Thyroid gland (tissue), 4 donors: ENCODE measurements at regions not wholly inside any gene's neighbourhood (a gene's known extent, or its start where the extent isn't known, plus 50 kb on each side); places are given as distances from the start of the nearest gene placed in this dataset.

Source experiments
- DNase-seq, 2 donors: peaks; one replicate each; pipeline ENCODE4 v3.0.0-alpha.2; 2019
- H3K27ac ChIP-seq, 3 donors: fragments of 200-600 bp; sonication (generic); 1 replicate in 2 of 3; 2 replicates in 1 of 3; pipeline ENCODE4 v1.5.1; 2016 to 2019; ENCODE audit warnings: mild to moderate bottlenecking in 1 of 3, moderate library complexity in 1 of 3
- H3K27me3 ChIP-seq: fragments of 200-600 bp; sonication (generic); one replicate; pipeline ENCODE4 v1.5.1; 2019
- H3K36me3 ChIP-seq, 2 donors: fragments of 200-600 bp; sonication (generic); one replicate each; pipeline ENCODE4 v1.5.1; 2016 to 2019
- H3K4me1 ChIP-seq, 2 donors: fragments of 200-600 bp; sonication (generic); one replicate each; pipeline ENCODE4 v1.5.1; 2017 to 2019
- H3K4me3 ChIP-seq, 3 donors: fragments of 200-600 bp; sonication (generic); replicated peaks in 1 of 3; 1 replicate in 2 of 3; 2 replicates in 1 of 3; pipeline ENCODE4 v1.5.1; 2016; ENCODE audit warnings: mild to moderate bottlenecking in 1 of 3
- H3K9me3 ChIP-seq: fragments of 200-600 bp; sonication (generic); one replicate; pipeline ENCODE4 v1.5.1; 2017
- POLR2A ChIP-seq, 2 donors: fragments of 450-650 bp; IDR thresholded peaks; one replicate each; pipeline ENCODE4 v1.6.1; 2017; ENCODE audit warnings: antibody characterized with exemption in 2 of 2, mild to moderate bottlenecking in 2 of 2, moderate library complexity in 1 of 2
- WGBS, 2 donors: methylation state at CpG; one replicate each; pipeline ENCODE4 v1.1.5; 2017; 5-methylcytosine and 5-hydroxymethylcytosine counted together
- intact Hi-C: fragments of 100-400 bp; cut with DNase I; formaldehyde crosslinking; loops from one replicate; pipeline ENCODE4 v1.15.1; 2023
- TF ChIP-seq, protein P1 (sequence below), 6 experiments: fragments of 200-600 bp in 3 of 6; fragments of 450-650 bp in 3 of 6; sonication (generic) in 3 of 6; IDR thresholded peaks; one replicate each; pipeline ENCODE4 v1.5.1; 2016 to 2019; ENCODE audit warnings: antibody characterized with exemption in 6 of 6, mild to moderate bottlenecking in 2 of 6, inconsistent platforms in 1 of 6, moderate library complexity in 1 of 6

DNA sequence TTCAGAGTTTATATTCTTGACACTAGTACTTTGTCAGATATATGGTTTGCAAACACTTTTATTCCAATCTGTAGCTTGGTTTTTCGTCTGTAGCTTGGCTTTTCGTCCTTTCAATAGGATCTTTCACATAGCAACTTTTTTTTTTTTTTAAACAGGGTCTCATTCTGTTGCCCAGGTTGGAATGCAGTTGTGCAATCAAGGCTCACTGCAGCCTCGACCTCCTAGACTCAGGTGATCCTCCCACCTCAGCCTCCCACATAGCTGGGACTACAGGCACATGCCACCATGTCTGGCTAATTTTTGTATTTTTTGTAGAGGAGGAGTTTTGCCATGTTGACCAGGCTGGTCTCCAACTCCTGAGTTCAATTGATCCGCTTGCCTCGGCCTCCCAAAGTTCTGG, 460.4 kb upstream of the SOX5 start:
- intact Hi-C loops: no loop called here
- no peak for DNase-seq
- no peak overlapping the region for H3K27ac ChIP-seq
- 91 to 94% methylated on average over 5 of the region's 5 CpGs for WGBS, 2 donors
- TF ChIP-seq, protein P1, sequence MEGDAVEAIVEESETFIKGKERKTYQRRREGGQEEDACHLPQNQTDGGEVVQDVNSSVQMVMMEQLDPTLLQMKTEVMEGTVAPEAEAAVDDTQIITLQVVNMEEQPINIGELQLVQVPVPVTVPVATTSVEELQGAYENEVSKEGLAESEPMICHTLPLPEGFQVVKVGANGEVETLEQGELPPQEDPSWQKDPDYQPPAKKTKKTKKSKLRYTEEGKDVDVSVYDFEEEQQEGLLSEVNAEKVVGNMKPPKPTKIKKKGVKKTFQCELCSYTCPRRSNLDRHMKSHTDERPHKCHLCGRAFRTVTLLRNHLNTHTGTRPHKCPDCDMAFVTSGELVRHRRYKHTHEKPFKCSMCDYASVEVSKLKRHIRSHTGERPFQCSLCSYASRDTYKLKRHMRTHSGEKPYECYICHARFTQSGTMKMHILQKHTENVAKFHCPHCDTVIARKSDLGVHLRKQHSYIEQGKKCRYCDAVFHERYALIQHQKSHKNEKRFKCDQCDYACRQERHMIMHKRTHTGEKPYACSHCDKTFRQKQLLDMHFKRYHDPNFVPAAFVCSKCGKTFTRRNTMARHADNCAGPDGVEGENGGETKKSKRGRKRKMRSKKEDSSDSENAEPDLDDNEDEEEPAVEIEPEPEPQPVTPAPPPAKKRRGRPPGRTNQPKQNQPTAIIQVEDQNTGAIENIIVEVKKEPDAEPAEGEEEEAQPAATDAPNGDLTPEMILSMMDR (IDR thresholded peaks at IDR 0.05): no peak
- no peak for TF ChIP-seq POLR2A (IDR thresholded peaks at IDR 0.05)
- H3K4me1 ChIP-seq: no peaks in the 10 kb centered on the region
- no peaks in the 10 kb centered on the region for H3K36me3 ChIP-seq
- H3K9me3 ChIP-seq: no peaks in the 10 kb centered on the region
- H3K4me3 ChIP-seq: no peak overlapping the region
- H3K27me3 ChIP-seq: no peaks in the 10 kb centered on the region

DNA sequence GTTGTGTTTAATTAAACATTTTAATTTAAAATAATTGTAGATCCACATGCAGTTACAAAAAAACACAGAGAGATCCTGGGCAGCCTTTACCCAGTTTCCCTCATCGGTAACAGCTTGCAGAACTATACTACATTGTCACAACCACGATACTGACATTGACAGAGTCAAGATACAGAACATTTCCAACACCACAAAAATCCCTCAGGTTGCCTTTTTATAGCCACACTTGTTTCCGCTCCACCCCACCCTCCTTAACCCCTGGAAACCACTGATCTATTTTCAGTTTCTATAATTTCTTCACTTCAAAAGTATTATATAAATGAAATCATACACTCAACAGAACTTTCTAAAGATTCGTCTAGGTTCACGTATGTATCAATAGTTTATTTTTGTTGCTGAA, 458.8 kb upstream of the SOX5 start:
- no peaks in the 10 kb centered on the region for H3K36me3 ChIP-seq
- no peaks in the 10 kb centered on the region for H3K27me3 ChIP-seq
- H3K9me3 ChIP-seq: no peaks in the 10 kb centered on the region
- H3K4me1 ChIP-seq: no peaks in the 10 kb centered on the region
- no peak overlapping the region for H3K4me3 ChIP-seq
- intact Hi-C loops: no loop called here
- DNase-seq: no peak
- no peak for TF ChIP-seq POLR2A (IDR thresholded peaks at IDR 0.05)
- no peak overlapping the region for H3K27ac ChIP-seq
- WGBS, 2 donors: 84 to 92% methylated on average over 5 of the region's 5 CpGs

DNA sequence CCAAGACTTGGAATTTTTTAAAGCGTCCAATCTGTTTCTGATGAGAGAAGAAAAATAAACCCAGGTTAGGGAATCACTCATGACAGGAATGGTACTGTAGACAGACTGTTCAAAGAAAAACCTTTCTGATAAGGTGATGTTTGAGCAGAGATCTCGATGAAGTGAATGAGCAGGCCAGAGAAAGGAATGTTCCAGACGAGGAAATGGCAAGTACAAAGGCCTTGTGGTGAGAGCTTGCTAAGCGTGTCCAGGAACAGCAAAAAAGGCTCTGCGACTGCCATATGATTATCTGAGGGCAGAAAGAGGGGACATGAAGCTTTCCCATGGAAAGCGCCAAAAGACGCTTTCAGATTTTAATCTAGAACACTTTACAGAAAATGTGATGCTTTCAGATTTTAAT, 458.4 kb upstream of the SOX5 start:
- no peak overlapping the region for H3K4me3 ChIP-seq
- no peak for DNase-seq
- H3K27me3 ChIP-seq: no peaks in the 10 kb centered on the region
- no peak overlapping the region for H3K27ac ChIP-seq
- no peaks in the 10 kb centered on the region for H3K36me3 ChIP-seq
- 89 to 91% methylated on average over 7 of the region's 7 CpGs for WGBS, 2 donors
- H3K4me1 ChIP-seq: no peaks in the 10 kb centered on the region
- H3K9me3 ChIP-seq: no peaks in the 10 kb centered on the region
- intact Hi-C loops: no loop called here
- TF ChIP-seq, protein P1 (IDR thresholded peaks at IDR 0.05): no peak
- TF ChIP-seq POLR2A (IDR thresholded peaks at IDR 0.05): no peak

DNA sequence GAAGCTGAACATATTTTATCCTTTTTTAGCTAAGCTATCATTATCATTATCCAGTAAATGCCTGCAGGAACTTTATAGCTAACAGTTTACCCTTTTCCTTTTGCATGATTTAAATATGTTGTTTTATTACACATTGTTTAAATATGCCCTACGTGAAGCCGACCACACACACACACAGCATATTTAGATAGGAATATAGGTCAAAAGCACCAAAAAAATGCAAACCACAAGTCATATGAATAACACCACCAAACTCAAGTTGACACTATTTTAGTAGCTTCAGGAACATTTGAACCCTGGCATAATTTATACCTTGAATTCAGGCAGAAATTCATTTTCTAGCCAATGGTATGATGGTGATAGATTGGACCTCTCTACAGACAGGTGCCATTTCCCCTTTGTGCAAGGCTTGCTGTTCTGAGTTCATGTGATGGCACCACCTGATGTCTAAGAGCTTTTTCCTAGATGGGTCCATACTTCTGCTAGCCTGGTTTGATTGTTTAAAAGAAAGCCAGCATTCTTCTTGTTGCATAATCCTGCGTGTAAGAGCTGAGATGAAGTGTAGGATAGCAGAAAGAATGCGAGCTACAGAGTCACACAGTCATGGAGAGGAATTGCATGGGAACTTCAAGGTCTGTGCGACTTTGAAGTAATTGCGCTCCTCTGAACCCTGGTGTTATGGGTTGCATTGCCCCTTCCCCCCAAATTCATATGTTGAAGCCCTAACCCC, 454.8 kb upstream of the SOX5 start:
- DNase-seq: no peak
- no peak overlapping the region for H3K27ac ChIP-seq
- no peaks in the 10 kb centered on the region for H3K9me3 ChIP-seq
- no peaks in the 10 kb centered on the region for H3K4me1 ChIP-seq
- no peaks in the 10 kb centered on the region for H3K36me3 ChIP-seq
- TF ChIP-seq, protein P1 (IDR thresholded peaks at IDR 0.05): no peak
- TF ChIP-seq POLR2A (IDR thresholded peaks at IDR 0.05): no peak
- no peaks in the 10 kb centered on the region for H3K27me3 ChIP-seq
- intact Hi-C loops: no loop called here
- no peak overlapping the region for H3K4me3 ChIP-seq
- WGBS, 2 donors: 84 to 90% methylated on average over 6 of the region's 6 CpGs

DNA sequence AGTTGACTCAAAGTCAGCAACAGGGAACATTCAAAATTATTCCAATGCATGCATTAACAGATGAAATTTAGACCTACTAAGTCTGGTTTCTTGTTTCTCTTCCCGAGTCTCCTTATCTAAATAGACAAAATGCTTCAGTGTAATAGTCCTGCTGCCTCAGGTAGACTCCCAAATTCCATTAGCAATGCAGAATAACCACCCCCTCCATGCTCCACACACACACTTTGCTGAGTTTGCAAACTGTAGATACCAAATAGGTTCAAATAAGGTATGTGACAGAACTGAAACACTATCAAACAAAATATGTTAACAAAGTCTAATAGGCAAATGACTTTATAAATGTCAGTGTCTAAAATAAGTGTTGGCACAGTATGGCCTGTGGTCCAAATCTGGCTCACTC, 451.1 kb upstream of the SOX5 start:
- H3K4me3 ChIP-seq: no peak overlapping the region
- H3K36me3 ChIP-seq: no peaks in the 10 kb centered on the region
- TF ChIP-seq, protein P1 (IDR thresholded peaks at IDR 0.05): no peak
- no peak for TF ChIP-seq POLR2A (IDR thresholded peaks at IDR 0.05)
- DNase-seq: no peak
- H3K27ac ChIP-seq: no peak overlapping the region
- H3K4me1 ChIP-seq: no peaks in the 10 kb centered on the region
- intact Hi-C loops: no loop called here
- H3K9me3 ChIP-seq: no peaks in the 10 kb centered on the region
- H3K27me3 ChIP-seq: no peaks in the 10 kb centered on the region
- 80 to 86% methylated on average over 1 of the region's 1 CpG for WGBS, 2 donors
